PC-9 (cell line): ENCODE measurements at regions not wholly inside any gene's neighbourhood (a gene's known extent, or its start where the extent isn't known, plus 50 kb on each side); places are given as distances from the start of the nearest gene placed in this dataset.

ENCODE experiments used
- BruUV-seq: library from RNA; stranded (reverse); fragments of 400-500 nt; replicated peaks from 2 replicates; lab custom pipeline; 2021; lab: Mats Ljungman, UMichigan
- CTCF ChIA-PET: fragments of 300-600 bp; sonication (Branson Sonifier 250); formaldehyde crosslinking; loops from one replicate; lab custom pipeline; 2022; ENCODE audit warnings: antibody characterized with exemption; lab: Charles Lee
- POLR2A ChIA-PET: fragments of 300-600 bp; sonication (Branson Sonifier 250); formaldehyde crosslinking; loops from one replicate; lab custom pipeline; 2022; ENCODE audit warnings: antibody characterized with exemption; ENCODE audit not compliant: unreplicated experiment; lab: Charles Lee
- DNase-seq, 2 experiments: peaks; one replicate each; pipeline versions ENCODE4 v3.0.0 to v3.0.0-alpha.2; 2015 to 2022; ENCODE audit warnings: mixed read lengths in 1 of 2
- H2AFZ ChIP-seq: fragments of 200-600 bp; sonication (generic); 2 replicates; pipeline ENCODE4 v1.8.1; 2017; ENCODE audit warnings: antibody characterized with exemption
- H3F3A ChIP-seq: fragments of 200-600 bp; sonication (generic); 2 replicates; pipeline ENCODE4 v1.8.1; 2017; ENCODE audit warnings: antibody characterized with exemption, mild to moderate bottlenecking, low read depth; ENCODE audit not compliant: insufficient read depth
- H3K27ac ChIP-seq: fragments of 200-600 bp; sonication (generic); 2 replicates; pipeline ENCODE4 v1.6.1; 2016; ENCODE audit warnings: mixed run types
- H3K27me3 ChIP-seq: fragments of 200-600 bp; sonication (generic); 2 replicates; pipeline ENCODE4 v1.6.1; 2016; ENCODE audit warnings: low read depth, mixed run types; ENCODE audit not compliant: insufficient read depth
- H3K36me3 ChIP-seq: fragments of 200-600 bp; sonication (generic); 2 replicates; pipeline ENCODE4 v1.6.1; 2016; ENCODE audit warnings: low read depth, mixed run types
- H3K4me1 ChIP-seq: fragments of 200-600 bp; sonication (generic); replicated peaks from 2 replicates; pipeline ENCODE4 v1.6.1; 2016; ENCODE audit warnings: mixed run types; ENCODE audit not compliant: insufficient read depth
- H3K4me2 ChIP-seq: fragments of 200-600 bp; sonication (generic); 2 replicates; pipeline ENCODE4 v1.6.1; 2017; ENCODE audit warnings: mixed run types
- H3K4me3 ChIP-seq: fragments of 200-600 bp; sonication (generic); 2 replicates; pipeline ENCODE4 v1.6.1; 2016; ENCODE audit warnings: mixed run types
- H3K79me2 ChIP-seq: fragments of 200-600 bp; sonication (generic); 2 replicates; pipeline ENCODE4 v1.6.1; 2017; ENCODE audit warnings: low read depth, mixed run types
- H3K9me2 ChIP-seq: fragments of 200-600 bp; sonication (generic); 2 replicates; pipeline ENCODE4 v1.8.1; 2017; ENCODE audit warnings: mild to moderate bottlenecking; ENCODE audit not compliant: insufficient read depth
- H3K9me3 ChIP-seq: fragments of 200-600 bp; sonication (generic); 2 replicates; pipeline ENCODE4 v1.8.1; 2016; ENCODE audit warnings: low read depth; ENCODE audit not compliant: insufficient read depth
- H4K20me1 ChIP-seq: fragments of 200-600 bp; sonication (generic); 2 replicates; pipeline ENCODE4 v1.8.1; 2017; ENCODE audit not compliant: insufficient read depth
- CTCF ChIP-seq: fragments of 200-600 bp; sonication (generic); conservative IDR thresholded peaks from 2 replicates; pipeline ENCODE4 v1.6.1; 2017; ENCODE audit warnings: mixed run types, antibody characterized with exemption, mild to moderate bottlenecking, moderate library complexity
- EZH2 ChIP-seq: fragments of 200-600 bp; sonication (generic); IDR thresholded peaks from 2 replicates; pipeline ENCODE4 v1.8.0; 2017; ENCODE audit warnings: antibody characterized with exemption, low read depth
- intact Hi-C: fragments of 100-400 bp; cut with micrococcal nuclease; formaldehyde crosslinking; loops from one replicate; pipeline ENCODE4 v1.10.0; 2022; ENCODE audit not compliant: unreplicated experiment

GRCh38 chr15:77825252-77825542, 192.5 kb upstream of the LINGO1 start:
- Histone ChIP-seq H3K9me3 (no peaks in the 10 kb centered on the region), H3K9me2 (no peaks in the 10 kb centered on the region), H4K20me1 (0 out of 2 replicates have a peak, but pooled peaks cover 3% of the 10 kb centered on the region), H3K27ac (no peak overlapping the region), H3K4me1 (no peaks in the 10 kb centered on the region), H3K36me3 (no peaks in the 10 kb centered on the region), H3K27me3 (peaks cover 42% of the 10 kb centered on the region), H3K4me2 (no peak overlapping the region), H3F3A (no peaks in the 10 kb centered on the region), H3K79me2 (no peaks in the 10 kb centered on the region), H3K4me3 (no peak overlapping the region), H2AFZ (no peak overlapping the region)
- DNase-seq: no peak
- no TSS peak for BruUV-seq
- TF ChIP-seq EZH2: no peak
- no peak for TF ChIP-seq CTCF
- POLR2A ChIA-PET: no interaction called here
- CTCF ChIA-PET: no interaction called here
- intact Hi-C loops: no loop called here

- Histone ChIP-seq H3F3A (no peaks in the 10 kb centered on the region), H3K36me3 (no peaks in the 10 kb centered on the region), H2AFZ (no peak overlapping the region), H3K4me1 (no peaks in the 10 kb centered on the region), H3K27ac (no peak overlapping the region), H3K9me3 (no peaks in the 10 kb centered on the region), H3K27me3 (peaks cover 43% of the 10 kb centered on the region), H3K9me2 (no peaks in the 10 kb centered on the region), H4K20me1 (0 out of 2 replicates have a peak, but pooled peaks cover 3% of the 10 kb centered on the region), H3K79me2 (no peaks in the 10 kb centered on the region), H3K4me3 (no peak overlapping the region), H3K4me2 (no peak overlapping the region)
- TF ChIP-seq CTCF (no peak), EZH2 (no peak)
- CTCF ChIA-PET: interaction anchor here (1.0 kb wide), 1 partner anchor 191 kb away, joined by 3 read pairs; no protein-coding TSS in a partner anchor
- POLR2A ChIA-PET: no interaction called here
- DNase-seq: no peak
- BruUV-seq: no TSS peak
- intact Hi-C loops: no loop called here
Observed at GRCh38 chr15:77824361-77825251, 191.9 kb upstream of the LINGO1 start.

- TF ChIP-seq EZH2 (no peak), CTCF (no peak)
- POLR2A ChIA-PET: no interaction called here
- CTCF ChIA-PET: interaction anchor here (1.0 kb wide), 1 partner anchor 190 kb away, joined by 3 read pairs; no protein-coding TSS in a partner anchor
Observed at GRCh38 chr15:77823736-77824135, 191.0 kb upstream of the LINGO1 start.

More at GRCh38 chr15:77823736-77824135, 191.0 kb upstream of the LINGO1 start:
- intact Hi-C loops: no loop called here
- H3F3A ChIP-seq: no peaks in the 10 kb centered on the region
- no peak for DNase-seq
- H2AFZ ChIP-seq: no peak overlapping the region
- H3K27me3 ChIP-seq: peaks cover 43% of the 10 kb centered on the region
- H3K9me2 ChIP-seq: no peaks in the 10 kb centered on the region
- H3K79me2 ChIP-seq: no peaks in the 10 kb centered on the region
- H3K36me3 ChIP-seq: no peaks in the 10 kb centered on the region
- no peak overlapping the region for H3K4me3 ChIP-seq
- BruUV-seq: no TSS peak
- H3K27ac ChIP-seq: no peak overlapping the region
- H3K4me1 ChIP-seq: no peaks in the 10 kb centered on the region
- H3K9me3 ChIP-seq: no peaks in the 10 kb centered on the region
- H4K20me1 ChIP-seq: 0 out of 2 replicates have a peak, but pooled peaks cover 3% of the 10 kb centered on the region
- no peak overlapping the region for H3K4me2 ChIP-seq
